NOMO-1 treated with DMSO at 0.1 percent for 48 hours (cell line): ENCODE measurements at regions not wholly inside any gene's neighbourhood (a gene's known extent, or its start where the extent isn't known, plus 50 kb on each side); places are given as distances from the start of the nearest gene placed in this dataset.
"Not testable (repeated sequence)": the region's sequence is repeated elsewhere in the genome, so short reads cannot be mapped to it uniquely, and the experiment has no call there.

ENCODE experiments used
- DNase-seq: peaks from one replicate; lab custom pipeline; 2025; ENCODE audit not compliant: unreplicated experiment; lab: John Stamatoyannopoulos, UW

DNA sequence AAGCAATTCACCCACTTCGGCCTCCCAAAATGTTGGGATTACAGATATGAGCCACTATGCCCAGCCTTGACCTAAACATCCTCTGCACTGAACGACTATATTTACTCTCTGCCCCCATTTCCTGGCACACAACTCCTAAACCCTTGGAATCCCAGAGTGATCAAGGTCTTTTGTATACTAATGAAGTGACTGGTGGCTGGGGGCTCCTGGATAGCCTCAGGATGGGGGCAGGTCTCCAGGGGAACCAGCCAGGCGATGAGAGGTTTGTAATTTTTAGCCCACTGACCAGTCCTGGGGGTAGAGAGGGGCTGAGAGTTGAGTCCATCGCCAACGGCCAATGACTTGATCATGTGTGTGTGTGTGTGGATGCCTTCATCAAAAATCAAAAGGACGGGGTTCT is 71.1 kb downstream of the FAM50B start:
- DNase-seq, result no peak

- DNase-seq, result no peak
These were observed 72.5 kb downstream of the FAM50B start for GRCh38 chr6:3921663-3922062.

DNA sequence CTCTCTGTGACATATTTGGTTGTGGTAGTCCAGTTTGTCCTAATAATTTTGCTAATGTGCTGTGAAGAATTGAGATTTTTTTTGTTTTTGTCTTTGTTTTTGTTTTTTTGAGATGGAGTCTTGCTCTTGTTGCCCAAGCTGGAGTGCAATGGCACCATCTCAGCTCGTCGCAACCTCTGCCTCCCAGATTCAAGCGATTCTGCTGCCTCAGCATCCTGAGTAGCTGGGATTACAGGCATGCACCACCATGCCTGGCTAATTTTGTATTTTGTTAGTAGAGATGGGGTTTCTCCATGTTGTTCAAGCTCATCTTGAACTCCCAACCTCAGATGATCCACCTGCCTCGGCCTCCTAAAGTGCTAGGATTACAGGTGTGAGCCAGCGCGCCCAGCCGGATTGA is 73.4 kb downstream of the FAM50B start:
- not testable (repeated sequence) for DNase-seq

- not testable (repeated sequence) for DNase-seq
These were observed 76.3 kb downstream of the FAM50B start for GRCh38 chr6:3925223-3926149.

DNA sequence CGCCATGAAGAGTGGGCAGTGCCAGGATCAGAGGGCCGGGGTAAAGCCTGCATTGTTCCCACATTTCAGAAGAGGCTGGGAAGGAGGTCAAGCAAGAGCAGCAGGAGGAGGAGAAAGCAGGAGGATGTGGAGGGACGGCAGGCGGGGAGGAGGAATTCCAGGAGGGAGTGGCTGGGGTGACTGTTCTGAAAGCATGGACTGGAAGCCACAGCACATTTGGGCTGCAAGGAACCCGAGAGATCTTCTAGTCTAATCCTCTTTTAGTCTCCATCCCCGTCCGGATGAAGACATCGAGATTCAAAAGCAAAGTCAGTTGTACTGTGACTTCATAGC is 76.9 kb downstream of the FAM50B start:
- DNase-seq, result no peak

- DNase-seq, result no peak
These were observed 78.9 kb downstream of the FAM50B start for GRCh38 chr6:3928111-3928510.

GRCh38 chr6:3929281-3929798 is 80.2 kb downstream of the FAM50B start:
- no peak for DNase-seq

GRCh38 chr6:3937438-3937837 is 88.3 kb downstream of the FAM50B start:
- no peak for DNase-seq

DNA sequence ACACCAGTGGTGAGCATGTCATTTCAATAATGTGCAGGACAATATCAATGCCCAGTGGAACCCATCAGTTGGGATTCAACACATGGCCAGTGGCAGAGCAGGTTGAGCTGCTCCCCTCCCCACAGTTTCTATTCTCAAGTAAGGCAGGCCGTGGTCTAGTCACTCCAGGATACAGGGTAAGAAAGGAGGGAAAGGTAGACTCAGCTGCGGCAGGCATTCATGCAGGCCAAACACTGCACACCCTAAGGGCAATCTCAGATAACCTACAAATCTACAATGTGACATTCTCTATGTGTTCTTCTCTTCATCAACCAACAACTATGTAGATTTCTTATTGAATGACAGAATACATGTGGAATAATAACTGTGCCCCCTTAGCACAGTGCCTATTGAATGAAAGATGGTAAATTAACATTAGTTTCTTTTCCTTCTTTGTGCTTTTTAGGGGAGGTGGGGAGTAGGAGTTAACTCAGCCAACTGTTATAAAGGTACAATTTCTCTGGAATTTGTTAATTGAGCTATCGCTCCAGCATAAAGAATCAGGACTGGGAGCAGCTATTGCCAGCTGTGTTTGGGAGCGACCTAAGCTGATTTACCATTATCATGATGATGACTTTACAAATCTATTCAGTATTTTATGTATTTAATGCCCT is 89.7 kb downstream of the FAM50B start:
- DNase-seq, result no peak

DNA sequence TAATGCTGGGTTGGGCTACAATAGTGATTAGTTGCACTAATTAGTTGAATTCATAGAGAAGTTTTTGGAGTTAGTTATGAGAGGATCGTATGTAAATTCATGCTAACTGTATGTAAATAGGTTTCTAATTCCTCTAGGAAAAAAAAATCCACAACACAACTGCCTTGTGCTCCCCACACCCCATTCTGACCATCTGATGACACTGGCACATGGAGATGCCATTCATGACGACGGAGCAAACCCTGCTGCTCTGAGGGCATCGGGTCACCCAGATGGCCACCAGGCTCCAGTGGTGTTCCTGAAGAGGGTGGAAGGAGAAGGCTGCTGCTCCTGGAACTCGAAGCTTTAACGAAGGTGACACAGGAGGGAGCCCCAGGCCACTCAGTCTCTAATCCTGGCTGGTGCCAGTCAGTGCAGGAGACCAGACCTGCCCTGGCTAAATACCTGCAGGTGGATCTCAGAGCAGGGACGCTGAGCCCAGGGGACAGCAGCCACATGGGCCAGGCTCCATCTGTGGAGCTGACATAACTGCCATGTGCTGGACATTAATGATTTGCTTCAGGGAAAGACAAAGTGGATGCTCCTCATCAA is 90.3 kb downstream of the FAM50B start:
- no peak for DNase-seq

- no peak for DNase-seq
These were observed 90.8 kb downstream of the FAM50B start for GRCh38 chr6:3939964-3940363.

GRCh38 chr6:3940703-3941102 is 91.5 kb downstream of the FAM50B start:
- no peak for DNase-seq

DNA sequence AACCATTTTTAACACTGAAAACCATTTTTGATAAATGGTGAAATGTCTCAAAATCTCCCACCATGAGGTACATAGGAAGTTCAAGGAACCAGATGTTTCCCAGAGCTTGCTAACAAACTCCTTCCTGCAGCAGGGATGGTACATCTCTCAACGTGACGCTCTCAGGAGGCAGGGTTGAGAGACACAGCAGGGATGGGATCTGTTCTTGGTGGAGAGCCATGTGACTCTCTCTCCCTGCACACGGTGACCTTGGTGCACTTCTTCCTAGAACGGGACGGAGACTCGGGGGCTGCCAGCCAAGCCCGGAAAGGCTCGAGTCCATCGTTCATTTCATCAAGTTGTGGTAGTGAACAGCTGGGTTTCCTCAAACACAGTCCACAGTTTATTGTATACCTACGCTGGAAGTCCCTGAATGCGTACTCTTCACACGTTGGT is 94.2 kb downstream of the FAM50B start:
- no peak for DNase-seq

DNA sequence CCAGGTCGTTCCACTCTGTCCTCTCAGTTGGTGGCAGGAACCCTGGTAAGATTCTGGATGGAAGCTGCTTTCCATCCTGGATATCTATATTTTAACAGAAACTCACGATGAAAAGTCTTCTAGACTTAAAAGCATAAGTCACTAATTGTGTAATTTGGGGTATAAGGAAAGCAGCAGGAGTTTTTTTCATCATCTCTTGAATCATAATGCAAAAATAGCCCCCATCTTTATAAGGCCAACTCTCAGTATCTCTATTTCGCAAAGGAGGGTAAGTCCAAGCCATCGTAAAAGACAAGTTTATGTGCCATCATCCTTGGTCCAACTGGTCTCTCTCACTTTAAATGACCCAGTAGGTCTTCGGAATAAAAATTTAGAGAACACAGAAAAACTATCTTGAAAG is 95.1 kb downstream of the FAM50B start:
- no peak for DNase-seq

DNA sequence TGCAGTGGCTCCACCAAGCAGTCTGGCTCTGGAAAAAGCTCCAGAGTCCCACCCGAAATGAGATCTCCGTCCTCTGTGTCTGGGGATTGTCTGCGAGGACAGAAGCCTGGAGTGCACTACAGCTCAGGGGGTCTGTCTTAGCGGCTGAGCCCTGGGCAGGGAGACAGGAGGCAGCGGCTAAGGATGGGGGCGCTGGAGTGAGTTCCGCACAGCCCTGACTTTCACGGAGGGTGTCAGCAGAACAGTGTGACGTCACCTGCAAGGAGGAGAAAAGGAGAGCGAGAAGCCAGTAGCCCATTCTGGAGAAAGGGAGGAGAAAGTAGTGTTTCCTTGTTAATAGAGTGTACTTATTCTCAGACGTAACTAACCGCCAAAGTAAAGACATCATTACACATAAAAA is 97.6 kb downstream of the FAM50B start:
- DNase-seq, result no peak

GRCh38 chr6:3948866-3949265 is 99.7 kb downstream of the FAM50B start:
- no peak for DNase-seq

- DNase-seq, result no peak
These were observed 100.3 kb downstream of the FAM50B start for GRCh38 chr6:3949521-3949920.

DNA sequence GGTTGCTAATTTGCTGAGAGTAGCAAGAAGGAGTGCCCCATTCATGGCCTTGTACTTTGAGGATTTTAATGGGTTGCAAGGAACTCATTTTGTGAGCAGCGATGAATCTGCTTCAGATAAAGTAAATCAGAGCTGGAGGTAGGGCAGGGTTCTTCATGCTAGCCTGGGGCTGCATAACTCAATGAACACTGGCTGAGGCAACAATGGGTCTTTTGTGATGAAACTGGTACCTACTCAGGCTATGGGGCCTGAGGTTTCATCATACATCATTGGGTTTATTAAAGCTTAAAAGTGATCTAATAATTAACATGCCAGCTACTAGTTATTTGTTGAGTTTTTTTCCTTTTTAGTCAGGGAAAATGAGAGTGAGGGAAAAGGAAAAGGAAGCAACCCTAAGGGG is 106.9 kb downstream of the FAM50B start:
- no peak for DNase-seq

- no peak for DNase-seq
These were observed 108.1 kb downstream of the FAM50B start for GRCh38 chr6:3957321-3957720.

DNA sequence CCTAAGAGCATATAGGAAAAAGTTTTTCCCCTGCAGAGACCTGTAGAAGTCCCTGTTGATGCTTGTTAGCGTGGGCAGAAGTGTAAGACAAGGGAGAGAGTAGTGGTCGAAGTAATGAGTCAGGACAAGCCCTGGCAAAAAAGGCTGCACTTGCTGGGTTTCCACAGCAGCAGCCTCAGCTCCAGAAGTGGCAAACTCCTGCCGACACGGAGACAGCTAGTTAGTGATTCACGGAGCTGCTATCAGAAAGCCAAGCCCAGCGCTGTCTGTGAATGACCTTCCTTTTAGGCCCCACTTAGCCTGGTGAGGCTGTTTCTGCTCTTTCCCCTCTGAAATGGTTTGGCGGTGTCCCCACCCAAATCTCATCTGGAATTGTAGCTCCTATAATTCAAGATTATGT is 109.1 kb downstream of the FAM50B start:
- DNase-seq, result no peak

- DNase-seq, result no peak
These were observed 110.2 kb downstream of the FAM50B start for GRCh38 chr6:3959385-3959784.
